Kidney epithelial cell (primary cell): ENCODE measurements at regions not wholly inside any gene's neighbourhood (a gene's known extent, or its start where the extent isn't known, plus 50 kb on each side); places are given as distances from the start of the nearest gene placed in this dataset.

Experiments
- DNase-seq: peaks from one replicate; pipeline ENCODE4 v3.0.0-alpha.2; 2010; ENCODE audit warnings: low read depth
- H3K27me3 ChIP-seq: 2 replicates; pipeline ENCODE4 v1.6.0; 2011; ENCODE audit warnings: low read length; ENCODE audit not compliant: control insufficient read depth, insufficient read depth
- H3K36me3 ChIP-seq: 2 replicates; pipeline ENCODE4 v1.5.1; 2011; ENCODE audit warnings: low read length; ENCODE audit not compliant: control insufficient read depth, insufficient read depth
- H3K4me3 ChIP-seq: 2 replicates; pipeline ENCODE4 v1.5.1; 2011; ENCODE audit warnings: low read depth, mild to moderate bottlenecking, control low read depth, low read length
- TF ChIP-seq, protein P1 (sequence below): IDR thresholded peaks from 2 replicates; pipeline ENCODE4 v1.5.1; 2011; ENCODE audit warnings: mild to moderate bottlenecking, moderate library complexity, low read length, control low read depth, inconsistent platforms; ENCODE audit not compliant: insufficient read depth, poor library complexity, severe bottlenecking

GRCh38 chr1:116311193-116311592, 61.9 kb upstream of the ATP1A1 start:
- H3K27me3 ChIP-seq = no peaks in the 10 kb centered on the region
- TF ChIP-seq, protein P1, sequence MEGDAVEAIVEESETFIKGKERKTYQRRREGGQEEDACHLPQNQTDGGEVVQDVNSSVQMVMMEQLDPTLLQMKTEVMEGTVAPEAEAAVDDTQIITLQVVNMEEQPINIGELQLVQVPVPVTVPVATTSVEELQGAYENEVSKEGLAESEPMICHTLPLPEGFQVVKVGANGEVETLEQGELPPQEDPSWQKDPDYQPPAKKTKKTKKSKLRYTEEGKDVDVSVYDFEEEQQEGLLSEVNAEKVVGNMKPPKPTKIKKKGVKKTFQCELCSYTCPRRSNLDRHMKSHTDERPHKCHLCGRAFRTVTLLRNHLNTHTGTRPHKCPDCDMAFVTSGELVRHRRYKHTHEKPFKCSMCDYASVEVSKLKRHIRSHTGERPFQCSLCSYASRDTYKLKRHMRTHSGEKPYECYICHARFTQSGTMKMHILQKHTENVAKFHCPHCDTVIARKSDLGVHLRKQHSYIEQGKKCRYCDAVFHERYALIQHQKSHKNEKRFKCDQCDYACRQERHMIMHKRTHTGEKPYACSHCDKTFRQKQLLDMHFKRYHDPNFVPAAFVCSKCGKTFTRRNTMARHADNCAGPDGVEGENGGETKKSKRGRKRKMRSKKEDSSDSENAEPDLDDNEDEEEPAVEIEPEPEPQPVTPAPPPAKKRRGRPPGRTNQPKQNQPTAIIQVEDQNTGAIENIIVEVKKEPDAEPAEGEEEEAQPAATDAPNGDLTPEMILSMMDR = no peak
- no peak overlapping the region for H3K4me3 ChIP-seq
- no peak for DNase-seq
- H3K36me3 ChIP-seq = no peaks in the 10 kb centered on the region

DNA sequence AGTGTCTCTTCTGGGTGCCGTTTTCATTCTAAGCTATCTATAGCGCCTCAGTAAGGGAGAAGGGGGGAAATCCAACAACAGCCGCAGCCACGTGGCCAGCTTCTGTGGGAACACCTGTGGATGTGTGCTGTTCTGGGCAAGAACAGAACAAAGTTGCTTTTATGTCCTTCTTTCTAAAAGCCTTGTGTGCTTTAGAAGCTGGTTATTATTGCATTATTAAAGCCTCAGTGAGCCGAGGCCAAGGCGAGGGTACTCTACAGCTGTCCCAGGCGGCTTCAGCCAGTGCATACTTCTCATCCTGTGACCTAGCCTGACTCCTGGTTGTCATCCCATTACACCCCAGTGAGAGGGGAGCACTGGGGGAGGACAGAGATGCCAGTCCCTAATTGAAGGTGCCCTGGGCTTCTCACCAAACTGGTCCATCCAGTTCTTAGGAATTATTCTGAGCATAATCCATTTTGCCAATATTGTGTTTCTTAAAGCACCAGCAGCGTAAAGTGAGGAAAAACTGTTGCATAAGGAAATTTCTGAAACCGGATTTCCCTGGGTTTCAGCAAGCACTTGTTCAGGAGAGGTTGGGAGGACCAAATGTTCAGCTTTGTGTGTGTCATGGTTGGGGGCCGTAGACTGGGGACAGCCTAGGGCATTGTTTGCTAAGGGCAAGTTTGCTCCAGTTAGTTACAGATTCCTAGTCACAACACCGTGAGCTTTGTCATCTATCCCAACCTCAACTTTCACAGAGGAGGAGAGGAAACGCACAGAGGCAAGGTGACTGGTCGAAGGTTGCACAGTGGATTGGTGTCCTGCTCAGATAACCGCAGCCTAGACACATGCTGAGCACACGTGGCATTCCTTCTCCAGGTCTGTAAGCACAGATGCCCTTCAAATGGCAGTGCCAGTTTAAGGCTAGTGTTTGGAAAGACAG, 61.0 kb upstream of the ATP1A1 start:
- Histone ChIP-seq H3K27me3 (no peaks in the 10 kb centered on the region), H3K4me3 (no peak overlapping the region), H3K36me3 (no peaks in the 10 kb centered on the region)
- TF ChIP-seq, protein P1 = no peak
- no peak for DNase-seq

GRCh38 chr1:116312681-116313069, 60.4 kb upstream of the ATP1A1 start:
- Histone ChIP-seq H3K27me3 (no peaks in the 10 kb centered on the region), H3K4me3 (no peak overlapping the region), H3K36me3 (no peaks in the 10 kb centered on the region)
- TF ChIP-seq, protein P1 = no peak
- DNase-seq = no peak

GRCh38 chr1:116313776-116314175, 59.3 kb upstream of the ATP1A1 start:
- H3K27me3 ChIP-seq = no peaks in the 10 kb centered on the region
- no peaks in the 10 kb centered on the region for H3K36me3 ChIP-seq
- no peak for DNase-seq
- H3K4me3 ChIP-seq = no peak overlapping the region
- TF ChIP-seq, protein P1 = no peak

GRCh38 chr1:116314305-116314919, 58.6 kb upstream of the ATP1A1 start:
- TF ChIP-seq, protein P1 = no peak
- DNase-seq = no peak
- Histone ChIP-seq H3K4me3 (no peak overlapping the region), H3K27me3 (no peaks in the 10 kb centered on the region), H3K36me3 (no peaks in the 10 kb centered on the region)
